ENCODE measurements at regions not wholly inside any gene's neighbourhood (a gene's known extent, or its start where the extent isn't known, plus 50 kb on each side); places are given as distances from the start of the nearest gene placed in this dataset.
"Not testable (repeated sequence)": the region's sequence is repeated elsewhere in the genome, so short reads cannot be mapped to it uniquely, and the experiment has no call there.

DNA sequence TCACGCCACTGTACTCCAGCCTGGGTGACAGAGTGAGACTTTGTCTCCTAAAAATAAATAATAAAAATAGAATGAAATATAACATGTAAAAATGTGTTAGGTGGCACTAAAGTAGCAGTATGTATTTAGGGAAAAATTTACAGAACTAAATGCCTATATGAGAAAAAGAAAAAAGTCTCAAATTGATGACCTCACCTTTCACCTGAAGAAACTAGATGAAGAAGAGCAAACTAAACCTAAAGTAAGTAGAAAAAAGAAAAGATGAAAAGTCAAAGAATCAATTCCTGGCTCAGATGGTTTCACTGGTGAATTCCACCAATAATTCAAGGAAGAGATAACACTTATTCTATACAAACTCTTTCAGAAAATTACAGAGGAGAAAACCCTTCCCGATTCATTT, 106.5 kb upstream of the NANOS1 start:
- no peak overlapping the region for H3K27ac Mint-ChIP-seq
- no peaks in the 10 kb centered on the region for H3K4me1 Mint-ChIP-seq
- no peaks in the 10 kb centered on the region for H3K36me3 Mint-ChIP-seq
- H3K4me3 Mint-ChIP-seq = no peak overlapping the region
- H3K9me3 Mint-ChIP-seq = no peaks in the 10 kb centered on the region
- H3K27me3 Mint-ChIP-seq = peaks cover 15% of the 10 kb centered on the region
- POLR2A ChIA-PET = no interaction called here
- DNase-seq (no peak), ATAC-seq (ENCODE audit: low read depth) (no peak)

DNA sequence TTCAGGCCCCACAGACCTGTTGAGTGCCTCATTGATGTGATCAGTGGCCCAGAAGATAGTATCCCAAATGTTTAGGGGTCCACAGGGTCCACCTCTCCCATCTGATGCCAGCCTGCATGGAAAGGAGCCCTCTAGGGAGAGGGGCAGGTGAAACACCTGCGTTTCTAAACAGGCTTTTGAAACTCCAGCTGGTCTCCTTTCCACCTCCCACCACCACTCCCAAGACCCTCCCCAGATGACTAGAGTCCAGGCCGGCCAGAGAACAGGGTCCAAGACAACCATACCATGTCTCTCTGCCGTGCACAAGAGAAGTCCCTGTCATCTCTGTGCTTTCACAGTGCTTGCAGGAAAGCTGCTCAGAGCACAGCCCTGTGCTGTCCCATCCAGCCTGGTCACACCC, 105.0 kb upstream of the NANOS1 start:
- H3K27ac Mint-ChIP-seq = no peak overlapping the region
- POLR2A ChIA-PET = no interaction called here
- H3K9me3 Mint-ChIP-seq = peaks cover 2% of the 10 kb centered on the region
- H3K4me1 Mint-ChIP-seq = no peaks in the 10 kb centered on the region
- H3K4me3 Mint-ChIP-seq = no peak overlapping the region
- H3K27me3 Mint-ChIP-seq = peaks cover 19% of the 10 kb centered on the region
- no peak for ATAC-seq (ENCODE audit: low read depth)
- no peaks in the 10 kb centered on the region for H3K36me3 Mint-ChIP-seq
- no peak for DNase-seq

DNA sequence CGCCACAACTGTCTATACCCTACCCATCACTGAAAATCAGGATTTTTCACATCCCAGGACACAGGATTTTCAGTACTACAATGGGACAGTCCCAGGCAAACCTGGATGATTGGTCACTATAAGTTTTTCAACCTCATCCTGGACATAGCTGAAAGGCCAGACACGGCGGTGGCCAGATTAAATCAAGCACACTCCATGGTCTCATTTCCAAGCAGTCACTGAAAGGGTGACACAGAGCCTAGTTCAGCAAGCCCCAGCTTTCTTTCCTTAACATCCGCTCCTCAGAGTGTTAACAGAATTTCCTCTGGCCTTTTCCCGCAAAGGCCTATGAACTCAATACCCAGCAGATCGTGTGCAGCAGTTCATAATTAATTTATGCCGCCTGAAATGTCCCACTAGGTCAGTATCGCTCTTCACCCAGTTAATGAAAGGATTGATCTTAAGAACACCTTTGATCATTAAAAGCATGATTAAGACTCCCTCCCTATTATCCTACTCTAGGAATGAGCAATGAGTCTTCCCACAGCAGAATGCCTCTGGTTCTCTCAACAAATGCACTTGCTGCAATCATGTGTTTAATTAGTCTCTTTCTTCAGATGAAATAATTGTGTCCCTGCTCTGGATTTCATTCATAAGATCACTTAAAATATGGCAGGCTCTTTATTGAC, 104.0 kb upstream of the NANOS1 start:
- ATAC-seq (ENCODE audit: low read depth) (no peak), DNase-seq (no peak)
- no peak overlapping the region for H3K4me3 Mint-ChIP-seq
- POLR2A ChIA-PET = no interaction called here
- no peak overlapping the region for H3K27ac Mint-ChIP-seq
- peaks cover 19% of the 10 kb centered on the region for H3K27me3 Mint-ChIP-seq
- H3K9me3 Mint-ChIP-seq = peaks cover 2% of the 10 kb centered on the region
- no peaks in the 10 kb centered on the region for H3K36me3 Mint-ChIP-seq
- peaks cover 3% of the 10 kb centered on the region for H3K4me1 Mint-ChIP-seq

DNA sequence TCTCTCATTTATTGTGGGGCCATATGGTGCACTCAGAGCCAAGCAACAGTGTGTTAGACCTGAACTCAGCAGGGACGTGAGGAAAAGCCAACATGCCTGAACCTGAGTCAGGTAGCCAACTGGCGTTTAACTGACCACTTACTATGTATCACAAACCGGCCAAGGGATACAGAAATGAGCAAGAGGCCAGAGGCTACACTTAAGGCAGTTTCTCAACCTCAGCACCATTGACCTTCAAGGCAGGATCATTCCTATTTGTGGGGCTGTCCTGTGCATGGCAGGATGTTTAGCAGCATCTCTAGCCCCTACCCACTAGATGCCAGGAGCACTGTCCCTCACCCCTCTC, 103.5 kb upstream of the NANOS1 start:
- H3K9me3 Mint-ChIP-seq = peaks cover 3% of the 10 kb centered on the region

GRCh38 chr10:118926441-118926840, 103.1 kb upstream of the NANOS1 start:
- no peak for ATAC-seq (ENCODE audit: low read depth)
- peaks cover 4% of the 10 kb centered on the region for H3K9me3 Mint-ChIP-seq
- peaks cover 4% of the 10 kb centered on the region for H3K4me1 Mint-ChIP-seq
- DNase-seq = no peak
- POLR2A ChIA-PET = no interaction called here
- no peak overlapping the region for H3K27ac Mint-ChIP-seq
- H3K4me3 Mint-ChIP-seq = no peak overlapping the region
- peaks cover 17% of the 10 kb centered on the region for H3K27me3 Mint-ChIP-seq
- H3K36me3 Mint-ChIP-seq = no peaks in the 10 kb centered on the region

More for the DNA sequence above, 103.5 kb upstream of the NANOS1 start:
- DNase-seq (no peak), ATAC-seq (ENCODE audit: low read depth) (no peak)
- Mint-ChIP-seq H3K4me3 (no peak overlapping the region), H3K27me3 (peaks cover 21% of the 10 kb centered on the region), H3K27ac (no peak overlapping the region), H3K4me1 (peaks cover 4% of the 10 kb centered on the region), H3K36me3 (no peaks in the 10 kb centered on the region)
- POLR2A ChIA-PET = no interaction called here

DNA sequence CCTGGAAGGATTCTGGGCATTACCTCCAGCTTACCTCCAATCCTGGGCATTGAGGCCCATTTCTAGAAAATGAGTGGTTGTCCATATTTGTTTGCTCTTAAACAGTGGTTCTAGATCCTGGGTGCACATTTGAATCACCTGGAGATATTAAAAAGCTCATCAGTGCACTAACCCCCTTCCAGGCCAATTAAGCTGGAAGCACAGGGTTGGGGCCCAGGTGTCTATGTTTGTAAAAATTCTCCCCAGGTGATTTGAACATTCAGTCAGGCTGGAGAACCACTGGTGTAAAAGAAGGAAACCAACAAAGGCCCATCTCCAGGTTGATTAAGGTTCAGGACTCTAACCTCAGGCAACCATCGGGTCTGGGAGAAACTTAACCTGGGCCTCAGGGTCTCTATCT, 102.6 kb upstream of the NANOS1 start:
- DNase-seq (no peak), ATAC-seq (ENCODE audit: low read depth) (no peak)
- Mint-ChIP-seq H3K27ac (no peak overlapping the region), H3K27me3 (peaks cover 17% of the 10 kb centered on the region), H3K4me1 (peaks cover 4% of the 10 kb centered on the region), H3K36me3 (no peaks in the 10 kb centered on the region), H3K4me3 (no peak overlapping the region), H3K9me3 (peaks cover 7% of the 10 kb centered on the region)
- POLR2A ChIA-PET = no interaction called here

DNA sequence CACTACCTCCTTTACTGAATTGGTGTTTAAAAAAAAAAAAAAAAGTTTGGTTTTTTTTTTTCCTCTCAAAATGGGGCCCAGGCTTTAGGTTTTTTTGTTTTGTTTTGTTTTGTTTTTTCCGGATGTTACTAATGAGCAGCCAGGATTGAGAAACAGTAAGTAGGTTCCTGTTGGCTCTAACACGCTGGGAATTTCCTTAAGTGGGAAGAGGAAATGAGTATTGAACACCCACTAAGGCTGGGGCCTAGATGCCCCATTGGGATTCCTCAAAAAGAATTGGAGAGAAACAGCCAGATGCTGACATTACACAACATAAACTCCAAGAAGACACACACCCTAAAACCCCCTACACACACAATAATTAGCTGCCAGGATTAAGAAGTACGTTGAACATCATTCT, 102.2 kb upstream of the NANOS1 start:
- Mint-ChIP-seq H3K27ac (no peak overlapping the region), H3K4me3 (no peak overlapping the region), H3K4me1 (peaks cover 4% of the 10 kb centered on the region), H3K9me3 (peaks cover 11% of the 10 kb centered on the region), H3K36me3 (no peaks in the 10 kb centered on the region), H3K27me3 (peaks cover 17% of the 10 kb centered on the region)
- ATAC-seq (ENCODE audit: low read depth) = no peak
- DNase-seq = no peak
- POLR2A ChIA-PET = no interaction called here

DNA sequence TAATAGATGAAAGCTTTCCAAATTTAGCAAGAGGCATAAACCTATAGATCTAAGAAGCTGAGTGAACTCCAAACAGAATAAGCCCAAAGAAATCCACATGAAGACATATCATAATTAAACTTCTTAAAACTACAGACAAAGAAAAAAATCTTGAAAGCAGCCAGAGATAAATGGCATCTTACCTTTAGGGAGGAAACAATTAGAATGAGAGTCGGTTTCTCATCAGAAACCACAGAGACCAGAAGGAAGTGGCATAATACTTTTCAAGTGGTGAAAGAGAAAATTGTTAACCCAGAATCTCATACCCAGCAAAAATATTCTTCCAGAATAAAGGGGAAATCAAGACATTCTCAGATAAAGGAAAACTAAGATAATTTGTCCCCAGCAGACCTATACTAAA, 98.9 kb upstream of the NANOS1 start:
- no peak overlapping the region for H3K27ac Mint-ChIP-seq
- peaks cover 18% of the 10 kb centered on the region for H3K9me3 Mint-ChIP-seq
- DNase-seq (no peak), ATAC-seq (ENCODE audit: low read depth) (no peak)
- no peaks in the 10 kb centered on the region for H3K36me3 Mint-ChIP-seq
- H3K4me3 Mint-ChIP-seq = no peak overlapping the region
- H3K27me3 Mint-ChIP-seq = peaks cover 34% of the 10 kb centered on the region
- H3K4me1 Mint-ChIP-seq = peaks cover 4% of the 10 kb centered on the region
- POLR2A ChIA-PET = no interaction called here

DNA sequence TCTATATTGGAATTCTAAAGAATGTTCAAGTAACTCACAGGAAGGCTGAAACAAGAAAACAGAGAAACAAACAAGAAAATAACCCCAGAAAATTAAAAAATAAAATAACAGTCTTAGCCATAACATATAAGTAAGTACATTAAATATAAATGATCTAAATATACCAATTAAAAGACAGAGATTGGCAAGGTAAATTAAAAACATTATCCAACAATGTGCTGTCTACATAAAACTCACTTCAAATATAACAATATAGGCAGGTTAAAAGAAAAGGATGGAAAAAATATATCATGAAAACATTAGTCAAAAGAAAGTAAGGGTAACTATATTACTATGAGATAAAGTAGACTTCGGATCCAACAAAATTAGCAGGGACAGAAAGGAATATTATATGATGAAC, 98.1 kb upstream of the NANOS1 start:
- no peak for ATAC-seq (ENCODE audit: low read depth)
- POLR2A ChIA-PET = no interaction called here
- Mint-ChIP-seq H3K27ac (no peak overlapping the region), H3K27me3 (peaks cover 38% of the 10 kb centered on the region), H3K4me1 (peaks cover 4% of the 10 kb centered on the region), H3K4me3 (no peak overlapping the region), H3K36me3 (no peaks in the 10 kb centered on the region), H3K9me3 (peaks cover 18% of the 10 kb centered on the region)
- DNase-seq = no peak

- POLR2A ChIA-PET = not testable (repeated sequence)
Measured at GRCh38 chr10:118932154-118932553, 97.4 kb upstream of the NANOS1 start.

DNA sequence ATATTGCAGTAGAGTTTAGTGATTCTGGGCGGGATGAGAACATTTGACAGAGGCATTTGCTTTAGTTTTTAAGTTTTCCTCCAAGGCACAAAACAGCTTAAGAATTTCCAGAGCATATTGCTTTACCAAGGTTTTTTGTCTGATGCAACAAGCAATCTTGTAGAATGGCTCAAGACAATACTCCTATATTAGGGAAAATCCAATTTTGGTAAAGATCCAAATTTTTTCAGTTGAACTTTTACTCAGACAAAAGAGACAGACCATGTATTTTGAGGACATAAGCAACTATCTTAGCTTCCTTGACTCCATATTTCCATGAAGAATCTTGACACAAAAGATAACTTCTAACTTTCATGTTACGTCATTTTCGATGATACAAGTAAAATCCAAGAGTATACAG, 92.3 kb upstream of the NANOS1 start:
- H3K27me3 Mint-ChIP-seq = peaks cover 60% of the 10 kb centered on the region
- ATAC-seq (ENCODE audit: low read depth) (no peak), DNase-seq (no peak)
- H3K4me3 Mint-ChIP-seq = no peak overlapping the region
- no peak overlapping the region for H3K27ac Mint-ChIP-seq
- H3K9me3 Mint-ChIP-seq = peaks cover 9% of the 10 kb centered on the region
- peaks cover 3% of the 10 kb centered on the region for H3K4me1 Mint-ChIP-seq
- no peaks in the 10 kb centered on the region for H3K36me3 Mint-ChIP-seq
- POLR2A ChIA-PET = no interaction called here

More at GRCh38 chr10:118932154-118932553, 97.4 kb upstream of the NANOS1 start:
- not testable (repeated sequence) for ATAC-seq (ENCODE audit: low read depth); H3K27ac Mint-ChIP-seq; H3K36me3 Mint-ChIP-seq; DNase-seq; H3K4me1 Mint-ChIP-seq; H3K4me3 Mint-ChIP-seq
- Mint-ChIP-seq H3K9me3 (peaks cover 18% of the 10 kb centered on the region), H3K27me3 (peaks cover 43% of the 10 kb centered on the region)

GRCh38 chr10:118939211-118940007, 90.1 kb upstream of the NANOS1 start:
- Mint-ChIP-seq H3K27ac (no peak overlapping the region), H3K4me3 (no peak overlapping the region), H3K4me1 (peaks cover 3% of the 10 kb centered on the region), H3K9me3 (peaks cover 1% of the 10 kb centered on the region), H3K27me3 (peaks cover 47% of the 10 kb centered on the region), H3K36me3 (no peaks in the 10 kb centered on the region)
- DNase-seq (no peak), ATAC-seq (ENCODE audit: low read depth) (peak; percentile 66)
- POLR2A ChIA-PET = no interaction called here

- peaks cover 39% of the 10 kb centered on the region for H3K27me3 Mint-ChIP-seq
- H3K27ac Mint-ChIP-seq = no peak overlapping the region
- H3K9me3 Mint-ChIP-seq = peaks cover 1% of the 10 kb centered on the region
Measured at GRCh38 chr10:118940386-118940785, 89.1 kb upstream of the NANOS1 start.

GRCh38 chr10:118943253-118943652, 86.3 kb upstream of the NANOS1 start:
- no peaks in the 10 kb centered on the region for H3K36me3 Mint-ChIP-seq
- POLR2A ChIA-PET = interaction anchor here (0.7 kb wide), 1 partner anchor 197 kb away, joined by 4 read pairs; no protein-coding TSS in a partner anchor
- peaks cover 24% of the 10 kb centered on the region for H3K27me3 Mint-ChIP-seq
- ATAC-seq (ENCODE audit: low read depth) (no peak), DNase-seq (no peak)
- no peak overlapping the region for H3K4me3 Mint-ChIP-seq
- peaks cover 3% of the 10 kb centered on the region for H3K4me1 Mint-ChIP-seq
- H3K27ac Mint-ChIP-seq = no peak overlapping the region
- peaks cover 1% of the 10 kb centered on the region for H3K9me3 Mint-ChIP-seq

More at GRCh38 chr10:118940386-118940785, 89.1 kb upstream of the NANOS1 start:
- no peaks in the 10 kb centered on the region for H3K36me3 Mint-ChIP-seq
- peaks cover 3% of the 10 kb centered on the region for H3K4me1 Mint-ChIP-seq
- no peak overlapping the region for H3K4me3 Mint-ChIP-seq
- POLR2A ChIA-PET = no interaction called here
- DNase-seq (no peak), ATAC-seq (ENCODE audit: low read depth) (no peak)
